ENCODE measurements at regions not wholly inside any gene's neighbourhood (a gene's known extent, or its start where the extent isn't known, plus 50 kb on each side); places are given as distances from the start of the nearest gene placed in this dataset.

GRCh38 chr11:32005786-32006416 is 85.0 kb upstream of the RCN1 start:
- H3K4me3 ChIP-seq (ENCODE audit: insufficient read depth, low read length): no peak overlapping the region
- H3K9me3 ChIP-seq (ENCODE audit: low read depth, low read length): no peaks in the 10 kb centered on the region
- no peak overlapping the region for H2AFZ ChIP-seq (ENCODE audit: low read length)
- H3K36me3 ChIP-seq (ENCODE audit: insufficient read depth, low read length): no peaks in the 10 kb centered on the region
- DNase-seq (ENCODE audit: insufficient read length, low spot score, missing footprints): no peak
- peaks cover 18% of the 10 kb centered on the region for H3K4me1 ChIP-seq (ENCODE audit: insufficient read depth, low read length)
- no peaks in the 10 kb centered on the region for H4K20me1 ChIP-seq (ENCODE audit: insufficient read depth, low read length)
- no peak for TF ChIP-seq CTCF (IDR thresholded peaks at IDR 0.05; ENCODE audit: extremely low read depth, low read depth, low read length)
- no peak overlapping the region for H3K27ac ChIP-seq (ENCODE audit: low read depth, low read length)
- no peaks in the 10 kb centered on the region for H3K79me2 ChIP-seq (ENCODE audit: insufficient read depth, low read length)
- peak overlapping the region; percentile 38 for H3K4me2 ChIP-seq (ENCODE audit: insufficient read depth, low read length)
- H3K27me3 ChIP-seq (ENCODE audit: insufficient read depth, low read length): peaks cover 22% of the 10 kb centered on the region

GRCh38 chr11:32003335-32003734 is 87.5 kb upstream of the RCN1 start:
- peaks cover 18% of the 10 kb centered on the region for H3K4me1 ChIP-seq (ENCODE audit: insufficient read depth, low read length)
- H3K4me2 ChIP-seq (ENCODE audit: insufficient read depth, low read length): no peak overlapping the region
- no peak overlapping the region for H3K27ac ChIP-seq (ENCODE audit: low read depth, low read length)
- no peak for TF ChIP-seq CTCF (IDR thresholded peaks at IDR 0.05; ENCODE audit: extremely low read depth, low read depth, low read length)
- H4K20me1 ChIP-seq (ENCODE audit: insufficient read depth, low read length): no peaks in the 10 kb centered on the region
- no peaks in the 10 kb centered on the region for H3K9me3 ChIP-seq (ENCODE audit: low read depth, low read length)
- no peak overlapping the region for H3K4me3 ChIP-seq (ENCODE audit: insufficient read depth, low read length)
- peak; percentile 58 for DNase-seq (ENCODE audit: insufficient read length, low spot score, missing footprints)
- H3K27me3 ChIP-seq (ENCODE audit: insufficient read depth, low read length): peaks cover 6% of the 10 kb centered on the region
- no peaks in the 10 kb centered on the region for H3K79me2 ChIP-seq (ENCODE audit: insufficient read depth, low read length)
- H3K36me3 ChIP-seq (ENCODE audit: insufficient read depth, low read length): no peaks in the 10 kb centered on the region
- peak overlapping the region; percentile 5 for H2AFZ ChIP-seq (ENCODE audit: low read length)

- H2AFZ ChIP-seq (ENCODE audit: low read length): no peak overlapping the region
- H3K4me3 ChIP-seq (ENCODE audit: insufficient read depth, low read length): no peak overlapping the region
- no peak overlapping the region for H3K4me2 ChIP-seq (ENCODE audit: insufficient read depth, low read length)
- H3K27me3 ChIP-seq (ENCODE audit: insufficient read depth, low read length): peaks cover 10% of the 10 kb centered on the region
- DNase-seq (ENCODE audit: insufficient read length, low spot score, missing footprints): no peak
- peaks cover 18% of the 10 kb centered on the region for H3K4me1 ChIP-seq (ENCODE audit: insufficient read depth, low read length)
- H3K27ac ChIP-seq (ENCODE audit: low read depth, low read length): no peak overlapping the region
- no peaks in the 10 kb centered on the region for H3K9me3 ChIP-seq (ENCODE audit: low read depth, low read length)
- H4K20me1 ChIP-seq (ENCODE audit: insufficient read depth, low read length): no peaks in the 10 kb centered on the region
- no peaks in the 10 kb centered on the region for H3K36me3 ChIP-seq (ENCODE audit: insufficient read depth, low read length)
- TF ChIP-seq CTCF (IDR thresholded peaks at IDR 0.05; ENCODE audit: extremely low read depth, low read depth, low read length): no peak
- no peaks in the 10 kb centered on the region for H3K79me2 ChIP-seq (ENCODE audit: insufficient read depth, low read length)
Observed at GRCh38 chr11:32002311-32002710, 88.6 kb upstream of the RCN1 start.

- no peak overlapping the region for H3K4me3 ChIP-seq (ENCODE audit: insufficient read depth, low read length)
Observed at GRCh38 chr11:31997955-31998354, 92.9 kb upstream of the RCN1 start.

More at GRCh38 chr11:31997955-31998354, 92.9 kb upstream of the RCN1 start:
- Histone ChIP-seq H3K79me2 (ENCODE audit: insufficient read depth, low read length) (no peaks in the 10 kb centered on the region), H3K4me2 (ENCODE audit: insufficient read depth, low read length) (no peak overlapping the region), H3K9me3 (ENCODE audit: low read depth, low read length) (no peaks in the 10 kb centered on the region), H3K27me3 (ENCODE audit: insufficient read depth, low read length) (peaks cover 15% of the 10 kb centered on the region), H3K4me1 (ENCODE audit: insufficient read depth, low read length) (peaks cover 3% of the 10 kb centered on the region), H3K36me3 (ENCODE audit: insufficient read depth, low read length) (no peaks in the 10 kb centered on the region), H2AFZ (ENCODE audit: low read length) (no peak overlapping the region), H4K20me1 (ENCODE audit: insufficient read depth, low read length) (no peaks in the 10 kb centered on the region), H3K27ac (ENCODE audit: low read depth, low read length) (no peak overlapping the region)
- no peak for DNase-seq (ENCODE audit: insufficient read length, low spot score, missing footprints)
- no peak for TF ChIP-seq CTCF (IDR thresholded peaks at IDR 0.05; ENCODE audit: extremely low read depth, low read depth, low read length)

Measured in osteoblast (primary cell).